Activated gamma-delta T cell (primary cell): ENCODE measurements at regions not wholly inside any gene's neighbourhood (a gene's known extent, or its start where the extent isn't known, plus 50 kb on each side); places are given as distances from the start of the nearest gene placed in this dataset.

Experiments used
- DNase-seq: peaks from one replicate; lab custom pipeline; 2025; lab: John Stamatoyannopoulos, UW

GRCh38 chr4:181477591-181477990 lies 765.6 kb upstream of the TENM3 start:
- no peak for DNase-seq

GRCh38 chr4:181478656-181479055 lies 764.5 kb upstream of the TENM3 start:
- no peak for DNase-seq

- DNase-seq = no peak
These were observed 764.1 kb upstream of the TENM3 start for GRCh38 chr4:181479141-181479540.

- no peak for DNase-seq
These were observed 758.8 kb upstream of the TENM3 start for GRCh38 chr4:181484396-181484795.

GRCh38 chr4:181488926-181489325 lies 754.3 kb upstream of the TENM3 start:
- DNase-seq = no peak

- no peak for DNase-seq
These were observed 745.1 kb upstream of the TENM3 start for GRCh38 chr4:181498148-181498547.

- no peak for DNase-seq
These were observed 740.6 kb upstream of the TENM3 start for GRCh38 chr4:181502611-181503010.

- no peak for DNase-seq
These were observed 739.4 kb upstream of the TENM3 start for GRCh38 chr4:181503687-181504390.

- no peak for DNase-seq
These were observed 738.3 kb upstream of the TENM3 start for GRCh38 chr4:181504924-181505323.

- no peak for DNase-seq
These were observed 735.9 kb upstream of the TENM3 start for GRCh38 chr4:181507180-181507835.

GRCh38 chr4:181507938-181508337 lies 735.3 kb upstream of the TENM3 start:
- DNase-seq = no peak

GRCh38 chr4:181508601-181509000 lies 734.6 kb upstream of the TENM3 start:
- no peak for DNase-seq

GRCh38 chr4:181509073-181509472 lies 734.1 kb upstream of the TENM3 start:
- DNase-seq = no peak

GRCh38 chr4:181517491-181517890 lies 725.7 kb upstream of the TENM3 start:
- DNase-seq = no peak

- DNase-seq = no peak
These were observed 722.4 kb upstream of the TENM3 start for GRCh38 chr4:181520790-181521189.

- DNase-seq = no peak
These were observed 719.2 kb upstream of the TENM3 start for GRCh38 chr4:181523973-181524372.

- no peak for DNase-seq
These were observed 718.7 kb upstream of the TENM3 start for GRCh38 chr4:181524499-181524898.

GRCh38 chr4:181525634-181526033 lies 717.6 kb upstream of the TENM3 start:
- no peak for DNase-seq

- no peak for DNase-seq
These were observed 714.5 kb upstream of the TENM3 start for GRCh38 chr4:181528570-181529184.

GRCh38 chr4:181529537-181529936 lies 713.7 kb upstream of the TENM3 start:
- no peak for DNase-seq

GRCh38 chr4:181536196-181536746 lies 706.9 kb upstream of the TENM3 start:
- DNase-seq = no peak

- no peak for DNase-seq
These were observed 706.3 kb upstream of the TENM3 start for GRCh38 chr4:181536811-181537434.

- no peak for DNase-seq
These were observed 704.8 kb upstream of the TENM3 start for GRCh38 chr4:181538431-181538830.
